ENCODE measurements at regions not wholly inside any gene's neighbourhood (a gene's known extent, or its start where the extent isn't known, plus 50 kb on each side); places are given as distances from the start of the nearest gene placed in this dataset.
"Not testable (repeated sequence)": the region's sequence is repeated elsewhere in the genome, so short reads cannot be mapped to it uniquely, and the experiment has no call there.

DNA sequence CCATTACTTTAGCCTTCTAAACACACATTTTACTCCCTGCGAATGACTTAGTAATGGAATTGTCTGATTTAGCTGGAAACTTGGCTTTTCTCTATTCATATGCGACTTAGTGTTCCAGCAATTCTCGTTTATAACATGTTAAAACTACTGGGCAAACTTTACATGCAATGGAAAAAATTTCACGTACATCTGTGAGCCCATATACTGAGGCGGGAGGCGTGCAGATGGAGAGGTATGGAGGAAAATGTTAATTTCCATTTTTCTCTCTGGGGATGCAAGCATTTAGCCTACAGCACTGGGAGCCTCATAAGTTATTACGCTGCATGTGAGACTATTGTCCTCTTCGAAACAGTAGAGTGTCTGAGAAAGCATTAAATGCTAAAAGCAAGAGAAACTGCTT is 591.5 kb upstream of the ANKRD30A start:
- TF ChIP-seq, protein P1, sequence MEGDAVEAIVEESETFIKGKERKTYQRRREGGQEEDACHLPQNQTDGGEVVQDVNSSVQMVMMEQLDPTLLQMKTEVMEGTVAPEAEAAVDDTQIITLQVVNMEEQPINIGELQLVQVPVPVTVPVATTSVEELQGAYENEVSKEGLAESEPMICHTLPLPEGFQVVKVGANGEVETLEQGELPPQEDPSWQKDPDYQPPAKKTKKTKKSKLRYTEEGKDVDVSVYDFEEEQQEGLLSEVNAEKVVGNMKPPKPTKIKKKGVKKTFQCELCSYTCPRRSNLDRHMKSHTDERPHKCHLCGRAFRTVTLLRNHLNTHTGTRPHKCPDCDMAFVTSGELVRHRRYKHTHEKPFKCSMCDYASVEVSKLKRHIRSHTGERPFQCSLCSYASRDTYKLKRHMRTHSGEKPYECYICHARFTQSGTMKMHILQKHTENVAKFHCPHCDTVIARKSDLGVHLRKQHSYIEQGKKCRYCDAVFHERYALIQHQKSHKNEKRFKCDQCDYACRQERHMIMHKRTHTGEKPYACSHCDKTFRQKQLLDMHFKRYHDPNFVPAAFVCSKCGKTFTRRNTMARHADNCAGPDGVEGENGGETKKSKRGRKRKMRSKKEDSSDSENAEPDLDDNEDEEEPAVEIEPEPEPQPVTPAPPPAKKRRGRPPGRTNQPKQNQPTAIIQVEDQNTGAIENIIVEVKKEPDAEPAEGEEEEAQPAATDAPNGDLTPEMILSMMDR (IDR thresholded peaks at IDR 0.05), result no peak

DNA sequence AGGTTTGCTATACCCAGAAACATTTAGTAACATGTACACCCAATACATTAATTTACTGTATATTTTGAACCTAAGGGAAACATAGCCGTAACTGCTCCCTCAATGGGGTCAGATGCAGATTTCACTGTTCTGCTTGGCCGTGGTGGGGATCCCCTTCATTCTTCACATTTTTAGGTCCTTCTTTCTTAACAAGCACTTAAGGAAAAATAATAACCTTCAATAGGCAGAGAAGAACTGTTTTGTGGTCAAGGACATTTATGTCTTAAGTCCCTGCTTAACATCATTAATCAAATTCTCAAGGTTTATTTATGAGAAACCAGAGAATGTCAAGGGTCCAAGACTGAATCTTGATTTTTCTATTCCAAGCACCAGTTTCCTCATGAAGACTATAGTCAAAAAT is 592.1 kb upstream of the ANKRD30A start:
- Histone ChIP-seq H3K27me3 (no peaks in the 10 kb centered on the region), H3K36me3 (no peaks in the 10 kb centered on the region)
- TF ChIP-seq, protein P1 (IDR thresholded peaks at IDR 0.05), result no peak

More for the DNA sequence above, 591.5 kb upstream of the ANKRD30A start:
- intact Hi-C loops (cut with DNase I), result no loop called here
- no peak overlapping the region for H3K9ac ChIP-seq (ENCODE audit: low read depth in 2 of 2, low read length in 2 of 2)
- no peaks in the 10 kb centered on the region for H3K4me1 ChIP-seq
- H3K27me3 ChIP-seq, result no peaks in the 10 kb centered on the region
- H3K9me3 ChIP-seq, result no peaks in the 10 kb centered on the region
- no peak overlapping the region for H3K27ac ChIP-seq
- DNase-seq, result no peak
- no peak overlapping the region for H3K4me3 ChIP-seq
- H3K36me3 ChIP-seq, result no peaks in the 10 kb centered on the region

DNA sequence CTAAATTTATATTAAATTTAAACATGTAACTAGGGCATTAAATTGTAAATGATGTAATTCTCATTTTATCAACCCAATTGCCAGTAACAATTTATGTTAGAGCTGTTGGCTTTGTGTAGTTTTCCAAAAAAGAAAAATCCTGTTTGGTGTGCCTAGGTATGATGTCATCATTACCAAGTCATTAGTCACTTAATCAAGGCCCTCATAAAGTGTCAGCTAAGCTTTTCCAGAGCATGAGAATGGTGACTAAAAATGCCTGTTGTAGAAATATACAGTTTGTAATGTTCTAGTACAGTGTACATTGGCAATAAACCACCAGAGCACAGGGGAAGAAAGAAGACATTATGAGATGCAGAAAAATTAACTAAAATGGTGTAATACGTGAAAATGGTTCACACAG is 593.8 kb upstream of the ANKRD30A start:
- no peaks in the 10 kb centered on the region for H3K4me1 ChIP-seq

More for the DNA sequence above, 592.1 kb upstream of the ANKRD30A start:
- Histone ChIP-seq H3K4me3 (no peak overlapping the region), H3K4me1 (no peaks in the 10 kb centered on the region), H3K9me3 (no peaks in the 10 kb centered on the region), H3K27ac (no peak overlapping the region), H3K9ac (ENCODE audit: low read depth in 2 of 2, low read length in 2 of 2) (no peak overlapping the region)
- intact Hi-C loops (cut with DNase I), result no loop called here
- DNase-seq, result no peak

DNA sequence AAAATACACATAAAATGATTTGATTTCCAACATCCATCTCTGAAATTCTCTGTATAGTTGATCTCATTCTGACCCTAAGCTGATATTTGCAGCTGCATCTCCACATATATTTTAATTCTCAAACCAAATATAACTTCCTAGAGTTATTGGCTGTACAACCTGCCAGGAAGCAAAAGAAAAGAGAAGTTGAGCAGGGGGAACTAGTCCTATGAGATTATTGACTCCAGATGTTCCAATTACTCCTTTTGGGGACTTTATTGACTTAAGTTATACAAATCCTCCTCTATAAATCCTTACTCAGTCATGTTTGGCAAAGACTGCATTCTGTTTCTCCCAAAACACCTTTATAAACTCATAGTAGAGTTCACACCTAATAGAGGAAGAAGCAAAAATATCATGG is 599.4 kb upstream of the ANKRD30A start:
- Histone ChIP-seq H3K36me3 (no peaks in the 10 kb centered on the region), H3K27ac (no peak overlapping the region), H3K4me1 (no peaks in the 10 kb centered on the region), H3K4me3 (no peak overlapping the region), H3K27me3 (no peaks in the 10 kb centered on the region), H3K9me3 (no peaks in the 10 kb centered on the region), H3K9ac (ENCODE audit: low read depth in 2 of 2, low read length in 2 of 2) (no peak overlapping the region)
- intact Hi-C loops (cut with DNase I), result no loop called here
- no peak for DNase-seq
- TF ChIP-seq, protein P1 (IDR thresholded peaks at IDR 0.05), result no peak

More for the DNA sequence above, 593.8 kb upstream of the ANKRD30A start:
- Histone ChIP-seq H3K27ac (no peak overlapping the region), H3K36me3 (no peaks in the 10 kb centered on the region), H3K27me3 (no peaks in the 10 kb centered on the region), H3K9me3 (no peaks in the 10 kb centered on the region), H3K9ac (ENCODE audit: low read depth in 2 of 2, low read length in 2 of 2) (no peak overlapping the region), H3K4me3 (no peak overlapping the region)
- TF ChIP-seq, protein P1 (IDR thresholded peaks at IDR 0.05), result no peak
- intact Hi-C loops (cut with DNase I), result no loop called here
- no peak for DNase-seq

DNA sequence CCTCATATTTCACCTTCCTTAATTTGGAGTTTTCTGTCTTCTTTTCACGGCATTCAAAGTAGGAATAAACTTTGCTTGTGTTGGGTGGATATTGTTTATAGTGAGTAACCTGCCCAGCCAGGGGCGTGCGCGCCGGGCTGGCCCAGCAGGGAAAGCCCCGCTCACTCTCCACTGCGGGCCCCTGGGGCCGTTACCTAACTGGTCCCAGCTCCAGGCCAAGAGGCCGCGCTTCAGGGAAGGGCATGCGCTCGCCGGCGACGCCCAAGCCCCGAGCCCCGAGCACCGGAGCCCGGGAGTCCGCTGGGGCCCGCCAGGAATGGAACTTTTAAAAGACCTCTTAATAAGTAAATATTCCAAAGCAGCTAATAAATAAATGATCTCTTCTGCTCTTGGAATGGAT is 601.3 kb upstream of the ANKRD30A start:
- H3K9ac ChIP-seq (ENCODE audit: low read depth in 2 of 2, low read length in 2 of 2); H3K9me3 ChIP-seq; H3K4me1 ChIP-seq; intact Hi-C loops (cut with DNase I); DNase-seq; H3K27me3 ChIP-seq; H3K4me3 ChIP-seq; H3K36me3 ChIP-seq; H3K27ac ChIP-seq: not testable (repeated sequence)

DNA sequence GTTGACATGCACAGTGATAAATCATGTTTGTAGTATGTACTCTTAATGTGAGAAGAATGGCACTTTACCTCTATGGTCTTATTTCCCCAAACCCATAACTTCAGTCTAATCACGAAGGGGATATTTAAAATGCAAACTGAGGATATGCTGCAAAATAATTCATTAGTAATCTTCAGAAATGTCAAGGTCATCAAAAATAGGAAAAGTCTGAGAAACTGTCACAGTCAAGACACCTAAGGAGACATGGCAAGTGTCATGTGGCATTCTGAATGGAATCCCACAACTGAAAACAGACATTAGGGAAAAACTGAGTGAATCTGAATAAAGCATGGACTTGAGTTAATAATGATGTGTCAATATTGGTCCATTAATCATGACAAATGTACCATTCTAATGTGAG is 605.5 kb upstream of the ANKRD30A start:
- H3K36me3 ChIP-seq, result no peaks in the 10 kb centered on the region
- H3K4me3 ChIP-seq, result no peak overlapping the region
- no peak for DNase-seq
- intact Hi-C loops (cut with DNase I), result no loop called here
- H3K9me3 ChIP-seq, result no peaks in the 10 kb centered on the region
- H3K4me1 ChIP-seq, result no peaks in the 10 kb centered on the region
- H3K27me3 ChIP-seq, result no peaks in the 10 kb centered on the region
- H3K9ac ChIP-seq (ENCODE audit: low read depth in 2 of 2, low read length in 2 of 2), result no peak overlapping the region
- H3K27ac ChIP-seq, result no peak overlapping the region
- TF ChIP-seq, protein P1 (IDR thresholded peaks at IDR 0.05), result no peak
